ENCODE measurements at regions not wholly inside any gene's neighbourhood (a gene's known extent, or its start where the extent isn't known, plus 50 kb on each side); places are given as distances from the start of the nearest gene placed in this dataset.

DNA sequence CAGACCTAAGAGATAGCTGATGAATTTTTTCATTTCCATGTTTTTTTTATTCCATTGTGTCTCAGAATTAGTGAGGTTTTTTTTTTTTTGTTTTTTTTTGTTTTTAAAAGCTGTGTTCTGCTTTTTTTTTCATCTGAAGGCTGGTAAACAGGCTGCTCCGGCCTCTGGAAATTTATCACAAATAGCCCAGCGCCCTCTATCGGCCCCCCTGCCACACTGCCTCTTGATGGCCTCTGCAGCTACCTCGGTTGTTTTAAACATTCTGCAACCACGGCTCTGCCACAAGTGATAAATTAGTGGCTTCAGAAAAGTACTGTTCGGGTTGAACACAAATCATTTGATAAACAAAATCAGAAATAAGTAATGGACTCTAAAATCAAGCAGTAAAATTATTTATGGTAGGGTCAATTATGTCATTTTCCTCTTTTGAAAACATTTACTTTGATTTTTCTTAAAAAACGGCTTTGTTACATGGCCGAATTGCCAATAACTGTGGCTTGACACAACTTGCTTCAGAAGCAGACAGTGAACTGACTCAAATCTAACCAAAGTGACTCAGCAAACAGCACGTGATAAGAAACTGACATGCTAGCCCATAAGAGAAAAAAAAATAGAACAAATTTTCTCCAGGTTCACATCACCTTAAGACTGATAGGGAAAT lies 87.8 kb downstream of the RSL24D1 start:
- no peaks in the 10 kb centered on the region for H4K20me1 ChIP-seq (ENCODE audit: insufficient read depth, poor library complexity, severe bottlenecking)

DNA sequence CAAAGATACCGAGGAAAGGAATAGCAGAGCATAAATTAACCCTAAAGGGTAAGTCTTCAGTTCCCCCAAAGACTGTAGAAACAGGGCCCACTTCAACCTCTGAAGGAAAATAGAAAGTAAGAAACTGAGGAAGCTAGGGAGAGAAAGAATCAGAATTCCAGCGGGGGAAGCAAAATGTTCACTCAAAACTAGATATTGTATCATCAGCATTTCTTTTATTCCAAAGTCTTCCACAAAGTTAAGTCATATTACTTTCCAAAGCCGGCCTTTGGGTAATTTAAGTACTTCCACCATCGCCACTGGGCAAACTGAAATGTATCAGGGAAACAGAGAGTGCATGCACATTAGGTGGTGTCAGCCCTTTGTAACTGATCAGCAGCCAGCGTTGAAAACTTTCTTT lies 88.3 kb downstream of the RSL24D1 start:
- H3K9me3 ChIP-seq (ENCODE audit: low read depth) = no peaks in the 10 kb centered on the region
- no peak for TF ChIP-seq EZH2 (IDR thresholded peaks at IDR 0.05; ENCODE audit: borderline replicate concordance)
- TF ChIP-seq EZH2phosphoT487 (IDR thresholded peaks at IDR 0.05; ENCODE audit: low read depth, severe bottlenecking, unreplicated experiment) = no peak
- TF ChIP-seq, protein P1, sequence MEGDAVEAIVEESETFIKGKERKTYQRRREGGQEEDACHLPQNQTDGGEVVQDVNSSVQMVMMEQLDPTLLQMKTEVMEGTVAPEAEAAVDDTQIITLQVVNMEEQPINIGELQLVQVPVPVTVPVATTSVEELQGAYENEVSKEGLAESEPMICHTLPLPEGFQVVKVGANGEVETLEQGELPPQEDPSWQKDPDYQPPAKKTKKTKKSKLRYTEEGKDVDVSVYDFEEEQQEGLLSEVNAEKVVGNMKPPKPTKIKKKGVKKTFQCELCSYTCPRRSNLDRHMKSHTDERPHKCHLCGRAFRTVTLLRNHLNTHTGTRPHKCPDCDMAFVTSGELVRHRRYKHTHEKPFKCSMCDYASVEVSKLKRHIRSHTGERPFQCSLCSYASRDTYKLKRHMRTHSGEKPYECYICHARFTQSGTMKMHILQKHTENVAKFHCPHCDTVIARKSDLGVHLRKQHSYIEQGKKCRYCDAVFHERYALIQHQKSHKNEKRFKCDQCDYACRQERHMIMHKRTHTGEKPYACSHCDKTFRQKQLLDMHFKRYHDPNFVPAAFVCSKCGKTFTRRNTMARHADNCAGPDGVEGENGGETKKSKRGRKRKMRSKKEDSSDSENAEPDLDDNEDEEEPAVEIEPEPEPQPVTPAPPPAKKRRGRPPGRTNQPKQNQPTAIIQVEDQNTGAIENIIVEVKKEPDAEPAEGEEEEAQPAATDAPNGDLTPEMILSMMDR (IDR thresholded peaks at IDR 0.05; ENCODE audit: poor library complexity) = no peak
- no peak overlapping the region for H3K4me2 ChIP-seq
- no peaks in the 10 kb centered on the region for H3K4me1 ChIP-seq (ENCODE audit: insufficient read depth)
- H3K36me3 ChIP-seq (replicated peaks; ENCODE audit: insufficient read depth, low read depth) = no peaks in the 10 kb centered on the region
- no peak overlapping the region for H3K4me3 ChIP-seq
- no peaks in the 10 kb centered on the region for H4K20me1 ChIP-seq (ENCODE audit: insufficient read depth, poor library complexity, severe bottlenecking)
- no peak for DNase-seq (ENCODE audit: low spot score)
- no peak overlapping the region for H2AFZ ChIP-seq
- H3K27me3 ChIP-seq = no peaks in the 10 kb centered on the region
- H3K9me2 ChIP-seq (replicated peaks; ENCODE audit: insufficient read depth) = no peaks in the 10 kb centered on the region
- no peaks in the 10 kb centered on the region for H3K79me2 ChIP-seq
- H3K27ac ChIP-seq = no peak overlapping the region
- WGBS (ENCODE audit: low lambda C conversion rate, missing lambda C conversion rate) = 78% methylated on average over 5 of the region's 5 CpGs

More for the DNA sequence above, 87.8 kb downstream of the RSL24D1 start:
- Histone ChIP-seq H3K4me1 (ENCODE audit: insufficient read depth) (no peaks in the 10 kb centered on the region), H3K36me3 (replicated peaks; ENCODE audit: insufficient read depth, low read depth) (no peaks in the 10 kb centered on the region), H2AFZ (no peak overlapping the region), H3K9me2 (replicated peaks; ENCODE audit: insufficient read depth) (no peaks in the 10 kb centered on the region), H3K4me3 (no peak overlapping the region), H3K27me3 (no peaks in the 10 kb centered on the region), H3K79me2 (no peaks in the 10 kb centered on the region), H3K9me3 (ENCODE audit: low read depth) (no peaks in the 10 kb centered on the region), H3K27ac (no peak overlapping the region), H3K4me2 (no peak overlapping the region)
- TF ChIP-seq EZH2 (IDR thresholded peaks at IDR 0.05; ENCODE audit: borderline replicate concordance) (no peak), EZH2phosphoT487 (IDR thresholded peaks at IDR 0.05; ENCODE audit: low read depth, severe bottlenecking, unreplicated experiment) (no peak)
- TF ChIP-seq, protein P1 (IDR thresholded peaks at IDR 0.05; ENCODE audit: poor library complexity) = peak; percentile 56
- WGBS (ENCODE audit: low lambda C conversion rate, missing lambda C conversion rate) = 24% methylated on average over 9 of the region's 9 CpGs
- peak; percentile 69 for DNase-seq (ENCODE audit: low spot score)

DNA sequence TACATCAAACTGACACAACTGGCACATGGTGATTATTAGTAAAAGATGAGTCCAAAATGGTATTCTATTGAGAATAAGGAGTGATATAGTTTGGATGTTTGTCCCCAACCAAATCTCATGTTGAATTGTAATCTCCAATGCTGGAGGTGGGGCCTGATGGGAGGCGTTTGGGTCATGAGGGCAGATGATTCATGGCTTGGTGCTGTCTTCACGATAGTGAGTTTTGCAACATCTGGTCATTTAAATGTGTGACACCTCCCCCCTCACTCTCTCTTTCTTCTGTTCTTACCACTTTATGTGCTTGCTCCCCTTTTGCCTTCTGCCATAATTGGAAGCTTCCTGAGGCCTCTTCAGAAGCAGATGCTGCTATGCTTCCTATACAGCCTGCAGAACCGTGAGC lies 90.6 kb downstream of the RSL24D1 start:
- DNase-seq (ENCODE audit: low spot score) = no peak
- H3K9me2 ChIP-seq (replicated peaks; ENCODE audit: insufficient read depth) = no peaks in the 10 kb centered on the region
- H2AFZ ChIP-seq = no peak overlapping the region
- no peaks in the 10 kb centered on the region for H3K9me3 ChIP-seq (ENCODE audit: low read depth)
- TF ChIP-seq EZH2phosphoT487 (IDR thresholded peaks at IDR 0.05; ENCODE audit: low read depth, severe bottlenecking, unreplicated experiment) = no peak
- 66% methylated on average over 3 of the region's 3 CpGs for WGBS (ENCODE audit: low lambda C conversion rate, missing lambda C conversion rate)
- H3K79me2 ChIP-seq = no peaks in the 10 kb centered on the region
- no peaks in the 10 kb centered on the region for H3K36me3 ChIP-seq (replicated peaks; ENCODE audit: insufficient read depth, low read depth)
- no peaks in the 10 kb centered on the region for H4K20me1 ChIP-seq (ENCODE audit: insufficient read depth, poor library complexity, severe bottlenecking)
- H3K4me3 ChIP-seq = no peak overlapping the region
- no peak overlapping the region for H3K4me2 ChIP-seq
- H3K27ac ChIP-seq = no peak overlapping the region
- no peaks in the 10 kb centered on the region for H3K4me1 ChIP-seq (ENCODE audit: insufficient read depth)
- H3K27me3 ChIP-seq = no peaks in the 10 kb centered on the region

DNA sequence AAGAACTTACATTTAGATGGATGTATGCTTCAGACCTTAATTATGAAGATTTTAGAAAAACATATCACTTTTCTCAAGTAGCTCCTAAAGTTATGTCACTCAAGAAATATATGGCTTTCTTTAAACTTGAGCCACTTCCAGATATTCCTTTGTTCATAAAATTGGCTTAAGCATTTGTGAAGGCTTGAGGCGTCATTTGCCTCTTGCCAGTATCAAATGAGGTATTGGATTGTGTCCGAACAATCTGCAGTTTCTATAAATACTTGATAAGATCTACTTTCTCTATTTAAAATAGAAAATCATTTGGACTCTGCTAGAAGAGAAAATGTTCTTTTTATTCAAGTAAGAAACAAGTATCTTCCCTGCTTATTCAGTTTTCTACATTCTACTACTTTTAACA lies 102.6 kb downstream of the RSL24D1 start:
- no peak overlapping the region for H3K4me2 ChIP-seq
- H3K36me3 ChIP-seq (replicated peaks; ENCODE audit: insufficient read depth, low read depth) = no peaks in the 10 kb centered on the region
- H3K27ac ChIP-seq = no peak overlapping the region
- H3K4me3 ChIP-seq = no peak overlapping the region
- no peaks in the 10 kb centered on the region for H3K9me2 ChIP-seq (replicated peaks; ENCODE audit: insufficient read depth)
- DNase-seq (ENCODE audit: low spot score) = no peak
- no peak overlapping the region for H2AFZ ChIP-seq
- no peaks in the 10 kb centered on the region for H3K9me3 ChIP-seq (ENCODE audit: low read depth)
- no peaks in the 10 kb centered on the region for H4K20me1 ChIP-seq (ENCODE audit: insufficient read depth, poor library complexity, severe bottlenecking)
- WGBS (ENCODE audit: low lambda C conversion rate, missing lambda C conversion rate) = 72% methylated on average over 2 of the region's 2 CpGs
- H3K4me1 ChIP-seq (ENCODE audit: insufficient read depth) = no peaks in the 10 kb centered on the region
- H3K79me2 ChIP-seq = no peaks in the 10 kb centered on the region
- H3K27me3 ChIP-seq = no peaks in the 10 kb centered on the region
- TF ChIP-seq EZH2 (IDR thresholded peaks at IDR 0.05; ENCODE audit: borderline replicate concordance) (no peak), EZH2phosphoT487 (IDR thresholded peaks at IDR 0.05; ENCODE audit: low read depth, severe bottlenecking, unreplicated experiment) (no peak)
- TF ChIP-seq, protein P1 (IDR thresholded peaks at IDR 0.05; ENCODE audit: poor library complexity) = no peak

Measured in hepatocyte (in vitro differentiated cells).